Hypothalamus (tissue), 51 donors: ENCODE measurements at regions not wholly inside any gene's neighbourhood (a gene's known extent, or its start where the extent isn't known, plus 50 kb on each side); places are given as distances from the start of the nearest gene placed in this dataset.
A peak's percentile ranks its signal among the peaks of the same experiment; 100 is the strongest.

Experiments used
- DNase-seq, 51 donors: peaks; one replicate each; lab custom pipeline; 2025; lab: John Stamatoyannopoulos, UW

- no peak for DNase-seq
Observed at GRCh38 chr5:67405101-67405364, 208.4 kb upstream of the CD180 start.

DNA sequence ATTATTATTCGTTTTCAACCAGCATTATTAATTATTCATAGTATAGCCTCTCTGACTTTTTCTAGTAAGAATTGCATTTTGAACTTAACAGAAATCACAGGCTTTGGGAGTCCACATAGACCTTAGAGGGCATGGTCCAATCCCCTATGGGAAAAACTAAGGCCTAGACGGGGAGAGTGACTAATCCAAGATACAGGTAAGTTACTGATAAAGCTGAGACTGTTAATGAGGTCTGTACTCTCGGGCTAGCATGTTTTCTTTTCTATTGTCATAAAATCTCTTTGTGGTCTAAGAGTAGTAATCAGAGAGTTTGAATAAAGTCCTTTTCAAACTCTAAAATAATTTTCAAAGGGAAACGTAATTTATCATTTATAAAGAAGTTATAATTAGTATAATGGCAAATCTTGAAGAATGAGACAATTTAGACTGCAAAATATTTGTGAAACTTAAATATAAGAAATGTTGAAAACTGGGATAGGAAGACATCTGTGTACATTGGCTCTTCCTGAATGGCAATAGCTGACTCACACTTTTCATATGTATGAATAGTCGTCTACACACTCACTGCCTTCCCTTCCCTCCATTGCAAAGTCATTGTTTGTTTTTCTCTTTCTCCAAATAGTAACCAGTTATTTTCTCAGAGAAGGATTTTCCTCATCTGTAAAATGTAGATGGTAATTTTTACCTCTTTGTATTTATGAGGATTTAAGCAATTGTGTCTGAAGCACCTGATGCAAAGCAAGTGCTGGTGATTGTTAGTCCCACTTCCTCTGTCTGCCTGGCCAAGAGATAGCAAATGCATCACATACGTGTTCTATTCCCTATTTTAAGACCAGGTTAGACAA lies 207.9 kb upstream of the CD180 start:
- no peak for DNase-seq

- DNase-seq = no peak
Observed at GRCh38 chr5:67402526-67402925, 205.9 kb upstream of the CD180 start.

DNA sequence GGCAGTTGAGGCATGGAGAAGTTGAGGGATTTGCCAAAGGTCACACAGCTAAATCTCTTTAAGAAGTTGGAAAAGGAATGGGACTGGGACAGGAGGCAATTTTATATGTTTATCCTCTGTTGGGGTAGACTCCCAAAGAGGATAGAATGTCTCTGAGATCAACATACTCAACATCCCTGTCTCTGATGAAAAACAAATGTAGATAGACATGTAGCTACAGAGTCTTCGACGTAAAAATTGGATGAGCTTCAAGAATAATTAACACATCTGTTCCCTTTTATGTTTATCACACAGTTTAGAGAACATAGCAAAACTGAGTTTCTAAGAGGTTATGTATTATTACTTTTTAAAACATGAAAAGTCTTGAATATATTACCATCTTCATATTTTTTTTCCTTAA lies 204.6 kb upstream of the CD180 start:
- DNase-seq = no peak

DNA sequence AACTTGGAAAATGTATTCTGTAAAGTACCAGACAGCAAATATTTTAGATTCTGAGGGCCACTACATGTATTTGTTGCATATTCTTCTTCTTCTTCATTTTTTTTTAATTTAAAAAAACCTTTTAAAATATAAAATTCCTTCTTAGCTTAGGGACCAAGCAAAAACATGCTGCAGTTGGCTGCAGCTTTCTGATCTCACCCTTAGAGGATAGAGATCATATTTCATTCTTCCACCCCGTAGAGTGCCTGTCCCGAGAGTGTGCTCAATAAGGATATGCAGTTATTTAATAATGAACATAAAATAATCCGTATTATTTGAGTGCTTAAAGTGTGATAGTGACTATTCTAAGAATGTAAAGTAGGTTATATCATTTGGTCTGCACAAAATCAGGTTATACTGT lies 204.2 kb upstream of the CD180 start:
- DNase-seq = no peak

DNA sequence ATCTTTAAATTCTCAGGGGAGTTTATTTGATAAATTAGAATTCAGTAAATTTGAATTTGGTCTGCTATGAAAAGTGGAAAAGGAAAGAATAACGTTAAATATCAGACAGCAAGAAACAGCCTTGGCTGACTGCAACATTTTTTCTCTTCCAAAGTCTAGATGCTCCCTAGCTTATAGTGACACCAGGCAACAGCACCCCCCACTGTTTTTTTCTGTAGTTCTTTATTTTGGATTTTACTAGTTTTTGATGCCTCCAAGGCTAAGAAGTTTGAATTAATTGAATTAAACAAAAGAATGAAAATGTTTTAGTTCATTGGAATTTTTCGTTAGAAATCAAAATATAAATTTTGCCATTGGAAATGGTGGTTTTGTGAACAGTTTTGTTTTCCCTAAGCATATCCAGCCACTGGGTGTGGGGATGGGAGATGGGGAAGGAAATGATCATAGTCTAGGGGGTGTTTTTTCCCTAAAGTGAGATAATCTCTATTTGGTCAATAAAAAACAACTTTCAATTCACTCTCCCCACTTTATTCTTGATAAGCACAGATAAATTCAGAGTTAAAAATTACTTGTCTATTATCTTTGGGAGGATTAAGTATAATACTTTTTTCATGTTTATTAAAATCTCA lies 199.3 kb upstream of the CD180 start:
- DNase-seq = peak in 8 of 51 donors; percentile 1 to 62 (median 4)

DNA sequence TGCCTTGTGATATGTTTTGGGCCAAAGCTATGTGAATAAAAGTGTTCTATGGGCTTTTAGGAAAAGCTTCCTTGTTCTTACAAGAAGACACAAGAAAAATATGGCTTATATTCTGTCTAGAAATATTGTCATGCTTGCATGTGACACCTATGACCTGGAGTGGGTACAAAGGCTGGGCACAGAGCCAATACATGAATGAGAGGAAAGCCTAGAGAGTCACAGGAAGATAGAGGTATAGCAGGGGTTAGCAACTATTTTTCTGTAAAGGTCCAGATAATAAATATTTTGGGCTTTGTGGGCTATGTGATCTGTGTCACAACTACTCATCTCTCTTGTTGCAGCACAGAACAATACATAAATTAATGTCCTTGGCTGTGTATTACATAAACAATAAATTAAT lies 196.6 kb upstream of the CD180 start:
- no peak for DNase-seq

DNA sequence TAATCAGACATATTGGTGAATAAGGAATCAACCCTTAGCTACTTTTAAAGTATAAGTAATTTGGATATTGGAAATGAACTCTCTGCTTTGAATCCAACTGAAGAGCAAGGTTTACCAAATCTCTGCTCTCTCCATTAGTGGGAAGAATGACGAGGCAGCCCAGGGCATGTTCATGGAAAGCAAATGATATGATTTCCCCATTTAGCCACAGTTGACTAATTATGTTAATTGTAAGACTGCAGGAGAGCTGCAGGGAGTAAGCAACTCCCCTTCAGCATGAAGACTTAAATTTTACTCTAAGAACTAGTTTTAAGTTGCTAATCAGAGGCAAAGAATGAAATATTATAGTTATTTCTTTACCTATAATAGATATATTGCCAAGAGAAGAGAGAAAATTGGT lies 194.3 kb upstream of the CD180 start:
- DNase-seq = no peak

DNA sequence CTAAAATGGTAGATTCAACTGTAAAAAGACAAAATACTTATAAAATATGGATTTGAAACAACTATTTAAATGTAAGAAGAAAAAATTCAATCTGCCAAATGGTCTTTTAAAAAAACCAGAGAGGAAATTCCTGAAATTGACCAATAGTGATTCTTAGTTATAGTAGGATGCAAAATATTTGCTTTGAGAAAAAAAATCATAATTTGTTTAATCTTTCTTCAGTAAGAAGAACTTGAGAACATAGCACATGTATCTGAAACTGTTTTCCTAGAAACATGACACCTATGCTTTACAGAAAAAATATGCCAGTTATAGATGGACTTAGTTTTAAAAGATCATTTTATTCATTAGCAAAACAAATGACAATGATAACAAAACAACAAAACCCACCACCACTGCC lies 186.9 kb upstream of the CD180 start:
- no peak for DNase-seq

DNA sequence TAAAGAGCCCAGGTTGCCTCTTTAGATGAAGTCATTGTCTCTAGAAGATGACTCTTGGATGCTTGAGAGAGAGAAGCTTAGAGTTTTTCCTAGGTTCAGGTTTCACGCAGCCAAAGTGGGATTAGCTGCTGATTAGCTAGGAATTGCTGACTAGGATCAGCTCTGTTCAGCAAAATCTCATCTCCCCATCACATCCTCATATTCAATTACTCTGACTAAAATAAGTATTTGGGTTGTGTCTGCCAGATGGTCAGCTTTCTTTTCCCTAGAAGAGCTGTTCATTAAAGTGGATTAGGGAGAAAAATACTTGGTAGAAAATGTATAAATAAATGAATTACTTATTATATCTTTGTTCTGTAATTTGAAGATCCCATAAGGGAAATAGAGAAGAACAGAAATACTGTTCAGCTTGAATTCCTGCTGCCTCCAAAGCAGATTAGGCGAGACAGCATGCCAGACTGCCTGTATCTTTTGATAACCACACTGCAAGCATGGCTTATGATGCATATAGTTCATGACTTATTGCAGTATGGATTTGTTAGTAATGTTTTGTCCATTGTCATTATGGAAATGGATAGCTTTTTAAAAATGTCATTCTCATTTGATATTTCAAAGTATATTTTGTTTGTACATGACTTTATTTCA lies 184.8 kb upstream of the CD180 start:
- no peak for DNase-seq

GRCh38 chr5:67380431-67380830 lies 183.8 kb upstream of the CD180 start:
- no peak for DNase-seq

DNA sequence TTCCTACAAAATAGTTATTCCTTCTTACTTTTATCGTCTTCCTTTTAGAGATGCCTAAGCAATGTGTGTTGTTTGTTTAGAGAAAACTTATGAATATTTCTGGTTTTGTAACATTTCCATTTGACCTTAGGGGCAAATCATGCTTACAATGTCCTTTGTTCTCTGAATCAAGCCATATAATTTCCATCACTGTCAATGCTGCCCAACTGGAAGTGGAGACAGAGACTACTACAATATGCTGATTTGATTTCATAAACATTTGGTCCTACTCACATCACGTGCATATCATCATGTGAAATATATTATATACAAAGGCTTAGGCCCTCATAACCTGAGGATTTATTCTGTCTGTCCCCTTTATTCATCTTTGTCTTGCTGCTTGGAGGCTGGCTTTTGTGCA lies 183.2 kb upstream of the CD180 start:
- no peak for DNase-seq

DNA sequence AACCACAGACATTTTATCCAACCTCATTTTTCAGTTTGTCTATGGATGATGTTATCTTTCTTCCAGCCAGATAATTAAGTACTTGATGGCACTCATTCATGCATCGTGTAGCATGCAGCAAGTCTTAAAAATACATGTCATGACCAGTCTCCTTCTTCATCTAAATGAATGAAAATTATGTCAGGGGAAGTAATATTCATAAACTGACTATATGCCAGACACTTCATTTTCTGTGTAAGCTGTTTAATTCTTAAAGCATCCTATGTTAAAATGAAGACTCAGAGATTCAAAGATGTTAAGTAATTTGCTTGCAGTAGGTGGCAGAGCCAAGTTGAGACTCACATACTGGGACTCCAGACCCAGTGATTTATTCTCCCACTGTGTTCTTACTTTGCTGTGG lies 181.7 kb upstream of the CD180 start:
- DNase-seq = no peak

GRCh38 chr5:67377631-67378030 lies 181.0 kb upstream of the CD180 start:
- peak in 6 of 51 donors; percentile 1 to 25 (median 12) for DNase-seq

GRCh38 chr5:67375606-67376005 lies 179.0 kb upstream of the CD180 start:
- DNase-seq = no peak

- DNase-seq = no peak
Observed at GRCh38 chr5:67374378-67374777, 177.8 kb upstream of the CD180 start.

DNA sequence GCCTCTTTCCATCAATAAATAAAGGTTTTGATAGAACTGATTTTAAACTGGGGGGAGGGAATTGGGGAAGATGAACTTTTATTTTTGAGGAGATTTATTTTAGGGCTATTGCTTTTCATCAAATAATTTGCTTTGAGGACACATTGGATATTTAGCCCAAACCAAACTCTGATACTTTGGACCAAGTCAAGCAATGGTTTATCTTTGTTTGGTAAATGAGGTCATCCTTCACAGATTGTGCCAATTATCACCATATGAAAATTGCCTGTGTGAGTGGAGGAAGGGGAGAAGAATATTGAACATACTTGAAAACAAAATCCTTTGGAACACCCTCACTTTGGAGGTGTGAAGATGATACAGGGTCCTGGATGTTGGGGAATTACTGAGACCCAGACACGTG lies 176.9 kb upstream of the CD180 start:
- DNase-seq = no peak

DNA sequence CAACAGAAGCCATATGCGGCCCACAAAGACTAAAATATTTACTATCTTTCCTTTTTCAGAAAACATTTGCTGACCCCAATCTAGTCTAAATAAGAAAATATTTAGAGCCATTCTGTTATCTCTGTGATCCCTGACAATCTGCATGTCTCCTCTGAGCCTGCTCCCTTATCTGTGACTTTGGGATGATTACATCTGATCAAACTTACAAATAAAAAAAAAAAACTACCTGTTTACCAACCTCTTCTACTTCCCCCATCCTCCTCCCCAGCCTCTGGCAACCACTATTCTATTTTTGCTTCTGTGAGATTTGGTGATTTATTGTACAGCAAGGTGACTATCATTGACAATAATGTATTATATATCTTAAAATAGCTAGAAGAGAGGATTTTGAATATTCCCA lies 176.3 kb upstream of the CD180 start:
- no peak for DNase-seq

DNA sequence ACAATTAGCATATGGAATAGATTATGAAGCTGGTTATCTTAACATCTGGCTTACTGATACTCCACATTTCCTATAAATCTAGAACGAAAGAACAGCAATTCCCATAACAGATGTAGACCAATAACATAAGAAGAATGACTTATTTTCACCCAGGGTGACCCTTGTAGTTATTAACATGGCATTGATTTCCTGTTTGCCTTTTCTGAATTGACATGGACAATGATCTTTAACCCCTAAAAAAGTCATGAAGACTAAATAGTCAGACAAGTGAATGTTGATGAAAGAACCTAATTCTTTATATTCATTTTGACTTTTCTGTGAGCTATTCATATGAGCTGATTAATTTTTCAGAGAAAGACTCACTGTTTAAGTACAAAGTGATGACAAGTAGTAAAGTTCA lies 175.3 kb upstream of the CD180 start:
- DNase-seq = no peak

- no peak for DNase-seq
Observed at GRCh38 chr5:67366691-67367395, 170.2 kb upstream of the CD180 start.

GRCh38 chr5:67366276-67366675 lies 169.7 kb upstream of the CD180 start:
- no peak for DNase-seq
